DOHH2 (cell line): ENCODE measurements at regions not wholly inside any gene's neighbourhood (a gene's known extent, or its start where the extent isn't known, plus 50 kb on each side); places are given as distances from the start of the nearest gene placed in this dataset.

ENCODE experiments used
- EZH2phosphoT487 ChIP-seq: fragments of 200-600 bp; sonication (generic); IDR thresholded peaks from 2 replicates; pipeline ENCODE4 v1.6.1; 2017; ENCODE audit warnings: borderline replicate concordance, mild to moderate bottlenecking, antibody characterized with exemption, low read length, moderate library complexity, mixed read lengths
- TF ChIP-seq, protein P1 (sequence below): fragments of 200-600 bp; sonication (generic); IDR thresholded peaks from one replicate; pipeline ENCODE4 v1.5.1; 2014; ENCODE audit warnings: antibody characterized with exemption, mild to moderate bottlenecking, low read depth, low read length; ENCODE audit not compliant: poor library complexity, severe bottlenecking

DNA sequence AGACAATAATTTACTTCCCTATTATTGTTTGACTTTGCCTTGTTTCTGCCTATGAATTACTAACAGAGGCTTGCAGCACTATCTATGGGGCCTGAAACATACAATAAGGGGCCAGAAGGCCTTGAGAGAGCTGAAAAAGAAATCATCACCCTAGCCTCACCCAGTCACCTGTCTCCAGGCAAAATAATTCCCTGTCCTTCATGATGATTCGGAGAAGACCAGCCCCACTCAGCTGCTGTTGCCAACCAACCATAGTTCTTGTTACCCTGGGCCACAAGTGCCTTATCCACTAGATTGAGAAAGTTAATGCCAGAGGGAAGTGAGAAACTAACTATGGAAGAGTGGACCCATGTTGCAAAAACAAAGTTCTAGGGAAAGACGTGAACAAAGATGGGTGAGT lies 97.1 kb downstream of the ARF6 start:
- TF ChIP-seq, protein P1, sequence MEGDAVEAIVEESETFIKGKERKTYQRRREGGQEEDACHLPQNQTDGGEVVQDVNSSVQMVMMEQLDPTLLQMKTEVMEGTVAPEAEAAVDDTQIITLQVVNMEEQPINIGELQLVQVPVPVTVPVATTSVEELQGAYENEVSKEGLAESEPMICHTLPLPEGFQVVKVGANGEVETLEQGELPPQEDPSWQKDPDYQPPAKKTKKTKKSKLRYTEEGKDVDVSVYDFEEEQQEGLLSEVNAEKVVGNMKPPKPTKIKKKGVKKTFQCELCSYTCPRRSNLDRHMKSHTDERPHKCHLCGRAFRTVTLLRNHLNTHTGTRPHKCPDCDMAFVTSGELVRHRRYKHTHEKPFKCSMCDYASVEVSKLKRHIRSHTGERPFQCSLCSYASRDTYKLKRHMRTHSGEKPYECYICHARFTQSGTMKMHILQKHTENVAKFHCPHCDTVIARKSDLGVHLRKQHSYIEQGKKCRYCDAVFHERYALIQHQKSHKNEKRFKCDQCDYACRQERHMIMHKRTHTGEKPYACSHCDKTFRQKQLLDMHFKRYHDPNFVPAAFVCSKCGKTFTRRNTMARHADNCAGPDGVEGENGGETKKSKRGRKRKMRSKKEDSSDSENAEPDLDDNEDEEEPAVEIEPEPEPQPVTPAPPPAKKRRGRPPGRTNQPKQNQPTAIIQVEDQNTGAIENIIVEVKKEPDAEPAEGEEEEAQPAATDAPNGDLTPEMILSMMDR, result no peak
- no peak for TF ChIP-seq EZH2phosphoT487
